GM23338 (cell line): ENCODE measurements at regions not wholly inside any gene's neighbourhood (a gene's known extent, or its start where the extent isn't known, plus 50 kb on each side); places are given as distances from the start of the nearest gene placed in this dataset.

Experiments used
- ATAC-seq: fragments of 200-7000 bp; cut with Tn5 transposase; 3 replicates; pipeline ENCODE4 v1.9.1; 2020
- DNase-seq: peaks from one replicate; pipeline ENCODE4 v3.0.0-alpha.2; 2015; ENCODE audit warnings: low spot score
- H2AFZ ChIP-seq: fragments of 200-600 bp; sonication (generic); 2 replicates; pipeline ENCODE4 v1.8.0; 2016; ENCODE audit warnings: antibody characterized with exemption, mild to moderate bottlenecking, moderate library complexity
- H3F3A ChIP-seq: fragments of 200-600 bp; sonication (generic); replicated peaks from 2 replicates; pipeline ENCODE4 v1.8.0; 2017; ENCODE audit warnings: antibody characterized with exemption, mixed run types, low read depth
- H3K27ac ChIP-seq: fragments of 200-600 bp; sonication (generic); 2 replicates; pipeline ENCODE4 v1.6.1; 2016; ENCODE audit warnings: low read depth
- H3K27me3 ChIP-seq: fragments of 200-600 bp; sonication (generic); 2 replicates; pipeline ENCODE4 v1.8.0; 2016; ENCODE audit warnings: mild to moderate bottlenecking, mixed run types, moderate library complexity; ENCODE audit not compliant: insufficient read depth
- H3K36me3 ChIP-seq: fragments of 200-600 bp; sonication (generic); 2 replicates; pipeline ENCODE4 v1.8.0; 2016; ENCODE audit warnings: mild to moderate bottlenecking; ENCODE audit not compliant: insufficient read depth
- H3K4me1 ChIP-seq: fragments of 200-600 bp; sonication (generic); 2 replicates; pipeline ENCODE4 v1.8.0; 2016; ENCODE audit warnings: mild to moderate bottlenecking, moderate library complexity; ENCODE audit not compliant: insufficient read depth
- H3K4me2 ChIP-seq: fragments of 200-600 bp; sonication (generic); 2 replicates; pipeline ENCODE4 v1.7.1; 2017; ENCODE audit warnings: mixed run types
- H3K4me3 ChIP-seq: fragments of 200-600 bp; sonication (generic); 2 replicates; pipeline ENCODE4 v1.6.1; 2016; ENCODE audit warnings: mixed run types
- H3K79me2 ChIP-seq: fragments of 200-600 bp; sonication (generic); replicated peaks from 2 replicates; pipeline ENCODE4 v1.8.0; 2017; ENCODE audit warnings: mild to moderate bottlenecking; ENCODE audit not compliant: insufficient read depth
- H3K9me2 ChIP-seq: fragments of 200-600 bp; sonication (generic); 2 replicates; pipeline ENCODE4 v1.8.0; 2017; ENCODE audit not compliant: insufficient read depth
- H4K20me1 ChIP-seq: fragments of 200-600 bp; sonication (generic); replicated peaks from 2 replicates; pipeline ENCODE4 v1.8.0; 2017; ENCODE audit warnings: mild to moderate bottlenecking; ENCODE audit not compliant: insufficient read depth
- H3K27ac Mint-ChIP-seq: 2 replicates; pipeline ENCODE4 v1.8.0; 2020; ENCODE audit warnings: inconsistent platforms, mild to moderate bottlenecking, moderate library complexity, mixed read lengths
- H3K27me3 Mint-ChIP-seq: 3 replicates; pipeline ENCODE4 v1.8.0; 2022; ENCODE audit warnings: low read depth, mild to moderate bottlenecking, moderate library complexity, mixed read lengths, inconsistent platforms; ENCODE audit not compliant: insufficient read depth, poor library complexity
- H3K36me3 Mint-ChIP-seq: 3 replicates; pipeline ENCODE4 v1.8.0; 2021; ENCODE audit warnings: low read depth, mild to moderate bottlenecking, inconsistent platforms, moderate library complexity, mixed read lengths
- H3K4me1 Mint-ChIP-seq: 3 replicates; pipeline ENCODE4 v1.8.0; 2020; ENCODE audit warnings: mild to moderate bottlenecking, inconsistent platforms, mixed read lengths
- H3K4me3 Mint-ChIP-seq: 3 replicates; pipeline ENCODE4 v1.8.0; 2021; ENCODE audit warnings: moderate library complexity, mild to moderate bottlenecking, inconsistent platforms, mixed read lengths
- H3K9me3 Mint-ChIP-seq: 3 replicates; pipeline ENCODE4 v1.8.0; 2020; ENCODE audit warnings: moderate library complexity, mild to moderate bottlenecking, inconsistent platforms, mixed read lengths
- JUNB ChIP-seq: IDR thresholded peaks from one replicate; pipeline ENCODE4 v1.6.1; 2016; ENCODE audit warnings: antibody characterized with exemption; ENCODE audit not compliant: unreplicated experiment
- POLR2AphosphoS5 ChIP-seq: IDR thresholded peaks from 2 replicates; pipeline ENCODE4 v1.6.1; 2016; ENCODE audit warnings: antibody characterized with exemption, low read depth
- ZNF331 ChIP-seq: fragments of 250-450 bp; sonication (Bioruptor Pico); IDR thresholded peaks from 2 replicates; pipeline ENCODE4 v1.5.0; 2020; ENCODE audit warnings: low read depth, mild to moderate bottlenecking, moderate library complexity
- TF ChIP-seq, protein P1 (sequence below): fragments of 250-450 bp; sonication (Bioruptor Pico); IDR thresholded peaks from 2 replicates; pipeline ENCODE4 v1.5.0; 2020; ENCODE audit warnings: mild to moderate bottlenecking, moderate library complexity
- TF ChIP-seq, protein P2 (sequence below): IDR thresholded peaks from one replicate; pipeline ENCODE4 v1.6.1; 2018; ENCODE audit warnings: antibody characterized with exemption; ENCODE audit not compliant: unreplicated experiment

DNA sequence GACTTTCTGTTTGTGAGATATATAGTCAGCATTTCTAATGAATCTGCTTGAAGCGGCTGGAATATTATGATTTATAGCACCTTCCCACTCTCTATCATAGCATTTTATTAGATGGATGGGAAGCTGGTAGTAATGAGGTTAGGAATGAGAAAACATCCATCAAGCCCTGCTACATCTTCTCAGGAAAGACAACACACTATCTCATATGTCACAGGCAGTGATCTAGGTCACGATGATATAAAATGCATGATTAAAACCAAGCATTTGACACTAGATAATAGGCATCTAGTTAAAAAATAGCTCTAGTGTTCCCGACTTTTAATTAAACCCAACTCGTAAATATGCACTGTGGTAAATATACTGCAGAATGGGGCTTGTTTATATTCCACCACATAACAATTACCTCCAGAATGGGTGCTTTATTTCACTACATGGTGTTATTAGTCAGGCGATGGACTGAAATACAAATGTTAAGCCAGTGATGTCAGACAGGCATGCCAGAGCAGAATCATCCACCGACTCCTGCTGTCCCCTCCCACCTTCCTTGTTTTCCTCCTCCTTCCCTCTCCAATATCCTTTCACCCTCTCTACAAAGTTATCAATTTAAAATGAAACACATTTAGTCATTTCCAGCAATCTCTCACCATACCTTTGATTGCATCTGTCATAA is 286.8 kb downstream of the SPATA31D1 start (continued):
- TF ChIP-seq, protein P1, sequence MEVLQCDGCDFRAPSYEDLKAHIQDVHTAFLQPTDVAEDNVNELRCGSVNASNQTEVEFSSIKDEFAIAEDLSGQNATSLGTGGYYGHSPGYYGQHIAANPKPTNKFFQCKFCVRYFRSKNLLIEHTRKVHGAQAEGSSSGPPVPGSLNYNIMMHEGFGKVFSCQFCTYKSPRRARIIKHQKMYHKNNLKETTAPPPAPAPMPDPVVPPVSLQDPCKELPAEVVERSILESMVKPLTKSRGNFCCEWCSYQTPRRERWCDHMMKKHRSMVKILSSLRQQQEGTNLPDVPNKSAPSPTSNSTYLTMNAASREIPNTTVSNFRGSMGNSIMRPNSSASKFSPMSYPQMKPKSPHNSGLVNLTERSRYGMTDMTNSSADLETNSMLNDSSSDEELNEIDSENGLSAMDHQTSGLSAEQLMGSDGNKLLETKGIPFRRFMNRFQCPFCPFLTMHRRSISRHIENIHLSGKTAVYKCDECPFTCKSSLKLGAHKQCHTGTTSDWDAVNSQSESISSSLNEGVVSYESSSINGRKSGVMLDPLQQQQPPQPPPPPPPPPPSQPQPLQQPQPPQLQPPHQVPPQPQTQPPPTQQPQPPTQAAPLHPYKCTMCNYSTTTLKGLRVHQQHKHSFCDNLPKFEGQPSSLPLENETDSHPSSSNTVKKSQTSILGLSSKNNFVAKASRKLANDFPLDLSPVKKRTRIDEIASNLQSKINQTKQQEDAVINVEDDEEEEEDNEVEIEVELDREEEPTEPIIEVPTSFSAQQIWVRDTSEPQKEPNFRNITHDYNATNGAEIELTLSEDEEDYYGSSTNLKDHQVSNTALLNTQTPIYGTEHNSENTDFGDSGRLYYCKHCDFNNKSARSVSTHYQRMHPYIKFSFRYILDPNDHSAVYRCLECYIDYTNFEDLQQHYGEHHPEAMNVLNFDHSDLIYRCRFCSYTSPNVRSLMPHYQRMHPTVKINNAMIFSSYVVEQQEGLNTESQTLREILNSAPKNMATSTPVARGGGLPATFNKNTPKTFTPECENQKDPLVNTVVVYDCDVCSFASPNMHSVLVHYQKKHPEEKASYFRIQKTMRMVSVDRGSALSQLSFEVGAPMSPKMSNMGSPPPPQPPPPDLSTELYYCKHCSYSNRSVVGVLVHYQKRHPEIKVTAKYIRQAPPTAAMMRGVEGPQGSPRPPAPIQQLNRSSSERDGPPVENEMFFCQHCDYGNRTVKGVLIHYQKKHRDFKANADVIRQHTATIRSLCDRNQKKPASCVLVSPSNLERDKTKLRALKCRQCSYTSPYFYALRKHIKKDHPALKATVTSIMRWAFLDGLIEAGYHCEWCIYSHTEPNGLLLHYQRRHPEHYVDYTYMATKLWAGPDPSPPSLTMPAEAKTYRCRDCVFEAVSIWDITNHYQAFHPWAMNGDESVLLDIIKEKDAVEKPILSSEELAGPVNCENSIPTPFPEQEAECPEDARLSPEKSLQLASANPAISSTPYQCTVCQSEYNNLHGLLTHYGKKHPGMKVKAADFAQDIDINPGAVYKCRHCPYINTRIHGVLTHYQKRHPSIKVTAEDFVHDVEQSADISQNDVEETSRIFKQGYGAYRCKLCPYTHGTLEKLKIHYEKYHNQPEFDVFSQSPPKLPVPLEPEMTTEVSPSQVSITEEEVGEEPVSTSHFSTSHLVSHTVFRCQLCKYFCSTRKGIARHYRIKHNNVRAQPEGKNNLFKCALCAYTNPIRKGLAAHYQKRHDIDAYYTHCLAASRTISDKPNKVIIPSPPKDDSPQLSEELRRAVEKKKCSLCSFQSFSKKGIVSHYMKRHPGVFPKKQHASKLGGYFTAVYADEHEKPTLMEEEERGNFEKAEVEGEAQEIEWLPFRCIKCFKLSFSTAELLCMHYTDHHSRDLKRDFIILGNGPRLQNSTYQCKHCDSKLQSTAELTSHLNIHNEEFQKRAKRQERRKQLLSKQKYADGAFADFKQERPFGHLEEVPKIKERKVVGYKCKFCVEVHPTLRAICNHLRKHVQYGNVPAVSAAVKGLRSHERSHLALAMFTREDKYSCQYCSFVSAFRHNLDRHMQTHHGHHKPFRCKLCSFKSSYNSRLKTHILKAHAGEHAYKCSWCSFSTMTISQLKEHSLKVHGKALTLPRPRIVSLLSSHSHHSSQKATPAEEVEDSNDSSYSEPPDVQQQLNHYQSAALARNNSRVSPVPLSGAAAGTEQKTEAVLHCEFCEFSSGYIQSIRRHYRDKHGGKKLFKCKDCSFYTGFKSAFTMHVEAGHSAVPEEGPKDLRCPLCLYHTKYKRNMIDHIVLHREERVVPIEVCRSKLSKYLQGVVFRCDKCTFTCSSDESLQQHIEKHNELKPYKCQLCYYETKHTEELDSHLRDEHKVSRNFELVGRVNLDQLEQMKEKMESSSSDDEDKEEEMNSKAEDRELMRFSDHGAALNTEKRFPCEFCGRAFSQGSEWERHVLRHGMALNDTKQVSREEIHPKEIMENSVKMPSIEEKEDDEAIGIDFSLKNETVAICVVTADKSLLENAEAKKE (CRISPR knock-in tag) = no peak
- TF ChIP-seq POLR2AphosphoS5 = no peak

DNA sequence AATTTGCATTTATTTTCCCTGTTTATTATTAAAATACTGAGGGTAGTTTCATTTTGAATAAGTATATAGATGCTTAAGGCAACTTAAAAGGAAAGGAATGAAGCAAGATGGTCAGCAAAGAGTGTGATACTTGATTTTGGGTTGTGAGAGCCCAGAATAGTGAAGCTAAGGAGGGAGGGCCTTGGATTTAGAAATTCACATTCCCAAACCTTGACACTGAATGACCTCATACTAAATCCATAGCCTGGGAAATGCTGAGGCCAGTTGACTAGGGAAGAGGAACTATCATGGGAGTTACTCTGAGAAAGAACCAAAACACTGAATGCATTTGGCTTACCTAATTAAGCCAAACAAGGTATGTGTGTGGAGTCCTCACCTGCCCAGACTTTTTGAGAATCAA is 292.5 kb downstream of the SPATA31D1 start:
- H3F3A ChIP-seq = no peaks in the 10 kb centered on the region
- H3K27ac ChIP-seq = no peak overlapping the region
- ATAC-seq (no peak), DNase-seq (no peak)
- no peaks in the 10 kb centered on the region for H3K36me3 ChIP-seq
- no peaks in the 10 kb centered on the region for H3K79me2 ChIP-seq
- no peaks in the 10 kb centered on the region; the same call in 2 of the 3 replicates for H3K9me3 Mint-ChIP-seq
- H3K27me3 Mint-ChIP-seq = peaks cover 2% of the 10 kb centered on the region
- H3K4me3 Mint-ChIP-seq = no peak overlapping the region
- no peaks in the 10 kb centered on the region for H3K9me2 ChIP-seq
- H3K4me2 ChIP-seq = no peak overlapping the region
- H3K27ac Mint-ChIP-seq = no peak overlapping the region
- no peaks in the 10 kb centered on the region for H3K27me3 ChIP-seq
- no peaks in the 10 kb centered on the region for H3K4me1 ChIP-seq
- no peak overlapping the region for H3K4me3 ChIP-seq
- H3K4me1 Mint-ChIP-seq = no peaks in the 10 kb centered on the region
- no peaks in the 10 kb centered on the region for H3K36me3 Mint-ChIP-seq
- H4K20me1 ChIP-seq = no peaks in the 10 kb centered on the region
- peak overlapping the region; percentile 67; the same call in 1 of the 2 replicates for H2AFZ ChIP-seq
- TF ChIP-seq ZNF331 (CRISPR knock-in tag) (no peak), JUNB (no peak)
- TF ChIP-seq, protein P1 (CRISPR knock-in tag) = no peak
- TF ChIP-seq, protein P2, sequence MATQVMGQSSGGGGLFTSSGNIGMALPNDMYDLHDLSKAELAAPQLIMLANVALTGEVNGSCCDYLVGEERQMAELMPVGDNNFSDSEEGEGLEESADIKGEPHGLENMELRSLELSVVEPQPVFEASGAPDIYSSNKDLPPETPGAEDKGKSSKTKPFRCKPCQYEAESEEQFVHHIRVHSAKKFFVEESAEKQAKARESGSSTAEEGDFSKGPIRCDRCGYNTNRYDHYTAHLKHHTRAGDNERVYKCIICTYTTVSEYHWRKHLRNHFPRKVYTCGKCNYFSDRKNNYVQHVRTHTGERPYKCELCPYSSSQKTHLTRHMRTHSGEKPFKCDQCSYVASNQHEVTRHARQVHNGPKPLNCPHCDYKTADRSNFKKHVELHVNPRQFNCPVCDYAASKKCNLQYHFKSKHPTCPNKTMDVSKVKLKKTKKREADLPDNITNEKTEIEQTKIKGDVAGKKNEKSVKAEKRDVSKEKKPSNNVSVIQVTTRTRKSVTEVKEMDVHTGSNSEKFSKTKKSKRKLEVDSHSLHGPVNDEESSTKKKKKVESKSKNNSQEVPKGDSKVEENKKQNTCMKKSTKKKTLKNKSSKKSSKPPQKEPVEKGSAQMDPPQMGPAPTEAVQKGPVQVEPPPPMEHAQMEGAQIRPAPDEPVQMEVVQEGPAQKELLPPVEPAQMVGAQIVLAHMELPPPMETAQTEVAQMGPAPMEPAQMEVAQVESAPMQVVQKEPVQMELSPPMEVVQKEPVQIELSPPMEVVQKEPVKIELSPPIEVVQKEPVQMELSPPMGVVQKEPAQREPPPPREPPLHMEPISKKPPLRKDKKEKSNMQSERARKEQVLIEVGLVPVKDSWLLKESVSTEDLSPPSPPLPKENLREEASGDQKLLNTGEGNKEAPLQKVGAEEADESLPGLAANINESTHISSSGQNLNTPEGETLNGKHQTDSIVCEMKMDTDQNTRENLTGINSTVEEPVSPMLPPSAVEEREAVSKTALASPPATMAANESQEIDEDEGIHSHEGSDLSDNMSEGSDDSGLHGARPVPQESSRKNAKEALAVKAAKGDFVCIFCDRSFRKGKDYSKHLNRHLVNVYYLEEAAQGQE = no peak
